ENCODE measurements at regions not wholly inside any gene's neighbourhood (a gene's known extent, or its start where the extent isn't known, plus 50 kb on each side); places are given as distances from the start of the nearest gene placed in this dataset.

GRCh38 chr7:86226191-86226590 is 417.5 kb upstream of the GRM3 start:
- TF ChIP-seq RAD21 (IDR thresholded peaks at IDR 0.05; ENCODE audit: low read depth): no peak
- no peak for TF ChIP-seq EZH2 (IDR thresholded peaks at IDR 0.05)
- TF ChIP-seq, protein P1, sequence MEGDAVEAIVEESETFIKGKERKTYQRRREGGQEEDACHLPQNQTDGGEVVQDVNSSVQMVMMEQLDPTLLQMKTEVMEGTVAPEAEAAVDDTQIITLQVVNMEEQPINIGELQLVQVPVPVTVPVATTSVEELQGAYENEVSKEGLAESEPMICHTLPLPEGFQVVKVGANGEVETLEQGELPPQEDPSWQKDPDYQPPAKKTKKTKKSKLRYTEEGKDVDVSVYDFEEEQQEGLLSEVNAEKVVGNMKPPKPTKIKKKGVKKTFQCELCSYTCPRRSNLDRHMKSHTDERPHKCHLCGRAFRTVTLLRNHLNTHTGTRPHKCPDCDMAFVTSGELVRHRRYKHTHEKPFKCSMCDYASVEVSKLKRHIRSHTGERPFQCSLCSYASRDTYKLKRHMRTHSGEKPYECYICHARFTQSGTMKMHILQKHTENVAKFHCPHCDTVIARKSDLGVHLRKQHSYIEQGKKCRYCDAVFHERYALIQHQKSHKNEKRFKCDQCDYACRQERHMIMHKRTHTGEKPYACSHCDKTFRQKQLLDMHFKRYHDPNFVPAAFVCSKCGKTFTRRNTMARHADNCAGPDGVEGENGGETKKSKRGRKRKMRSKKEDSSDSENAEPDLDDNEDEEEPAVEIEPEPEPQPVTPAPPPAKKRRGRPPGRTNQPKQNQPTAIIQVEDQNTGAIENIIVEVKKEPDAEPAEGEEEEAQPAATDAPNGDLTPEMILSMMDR (IDR thresholded peaks at IDR 0.05 in 2 of 3, conservative IDR thresholded peaks at IDR 0.05 in 1 of 3; ENCODE audit: borderline replicate concordance in 1 of 3, insufficient read depth in 1 of 3, low read depth in 2 of 3, low read length in 2 of 3): no peak
